HG02642 (cell line): ENCODE measurements at regions not wholly inside any gene's neighbourhood (a gene's known extent, or its start where the extent isn't known, plus 50 kb on each side); places are given as distances from the start of the nearest gene placed in this dataset.

Experiments used
- ATAC-seq: cut with Tn5 transposase; IDR thresholded peaks from one replicate; pipeline ENCODE4 v1.9.1; 2021; ENCODE audit warnings: mild to moderate bottlenecking; ENCODE audit not compliant: unreplicated experiment, poor library complexity

GRCh38 chr19:27652281-27652680, 1560.7 kb downstream of the UQCRFS1 start:
- no peak for ATAC-seq

GRCh38 chr19:27647423-27647822, 1565.5 kb downstream of the UQCRFS1 start:
- no peak for ATAC-seq

- no peak for ATAC-seq
Measured at GRCh38 chr19:27635401-27635800, 1577.5 kb downstream of the UQCRFS1 start.

GRCh38 chr19:27618006-27618405, 1594.9 kb downstream of the UQCRFS1 start:
- ATAC-seq = no peak

- no peak for ATAC-seq
Measured at GRCh38 chr19:27580906-27581305, 1632.0 kb downstream of the UQCRFS1 start.
